IMR-90 (cell line): ENCODE measurements at regions not wholly inside any gene's neighbourhood (a gene's known extent, or its start where the extent isn't known, plus 50 kb on each side); places are given as distances from the start of the nearest gene placed in this dataset.
A peak's percentile ranks its signal among the peaks of the same experiment; 100 is the strongest.

ENCODE experiments used
- ATAC-seq: fragments of 200-7000 bp; cut with Tn5 transposase; 2 replicates; pipeline ENCODE4 v1.9.1; 2020; ENCODE audit warnings: low read depth, mild to moderate bottlenecking, moderate library complexity
- BruUV-seq: library from RNA; stranded (reverse); fragments of 400-500 nt; replicated peaks from 2 replicates; lab custom pipeline; 2021; lab: Mats Ljungman, UMichigan
- CTCF ChIA-PET: fragments of 300-600 bp; formaldehyde crosslinking; extraction: SDS; loops from one replicate; lab custom pipeline; 2021; ENCODE audit warnings: antibody characterized with exemption; lab: Yijun Ruan, JAX
- POLR2A ChIA-PET: fragments of 300-600 bp; sonication (Branson Sonifier 250); formaldehyde crosslinking; loops from one replicate; lab custom pipeline; 2022; ENCODE audit warnings: antibody characterized with exemption; ENCODE audit not compliant: unreplicated experiment; lab: Charles Lee
- DNase-seq: peaks from one replicate; pipeline ENCODE4 v3.0.0; 2013
- H2AFZ ChIP-seq: replicated peaks from 2 replicates; pipeline ENCODE3; 2013; ENCODE audit warnings: low read length, mild to moderate bottlenecking; ENCODE audit not compliant: poor library complexity
- H2AK5ac ChIP-seq: 2 replicates; pipeline ENCODE4 v1.6.1; 2013; ENCODE audit warnings: low read depth, low read length, inconsistent platforms
- H2AK9ac ChIP-seq: replicated peaks from 2 replicates; pipeline ENCODE3; 2013; ENCODE audit warnings: mild to moderate bottlenecking, low read depth, low read length, moderate library complexity; ENCODE audit not compliant: poor library complexity
- H2BK120ac ChIP-seq: 2 replicates; pipeline ENCODE4 v1.6.1; 2013; ENCODE audit warnings: low read depth, low read length, inconsistent platforms
- H2BK15ac ChIP-seq: 3 replicates; pipeline ENCODE4 v1.6.1; 2013; ENCODE audit warnings: low read depth, low read length, inconsistent platforms
- H2BK20ac ChIP-seq: 2 replicates; pipeline ENCODE4 v1.6.1; 2013; ENCODE audit warnings: low read depth, mild to moderate bottlenecking, inconsistent platforms, low read length, moderate library complexity
- H2BK5ac ChIP-seq: 2 replicates; pipeline ENCODE4 v1.6.1; 2013; ENCODE audit warnings: mild to moderate bottlenecking, low read depth, low read length, inconsistent platforms; ENCODE audit not compliant: poor library complexity, severe bottlenecking
- H3K14ac ChIP-seq: replicated peaks from 2 replicates; pipeline ENCODE4 v1.6.1; 2013; ENCODE audit warnings: low read depth, low read length, inconsistent platforms
- H3K18ac ChIP-seq: 2 replicates; pipeline ENCODE4 v1.6.1; 2013; ENCODE audit warnings: low read depth, low read length, control low read depth
- H3K23ac ChIP-seq: 2 replicates; pipeline ENCODE4 v1.6.1; 2013; ENCODE audit warnings: low read depth, low read length, inconsistent platforms
- H3K27ac ChIP-seq: 2 replicates; pipeline ENCODE4 v1.5.1; 2013; ENCODE audit warnings: mild to moderate bottlenecking, control low read depth, low read length; ENCODE audit not compliant: insufficient read depth
- H3K27me3 ChIP-seq: 2 replicates; pipeline ENCODE4 v1.6.1; 2013; ENCODE audit warnings: low read length; ENCODE audit not compliant: control insufficient read depth, insufficient read depth
- H3K36me3 ChIP-seq: 2 replicates; pipeline ENCODE4 v1.6.1; 2013; ENCODE audit warnings: low read length, mixed read lengths; ENCODE audit not compliant: control insufficient read depth, insufficient read depth
- H3K4ac ChIP-seq: 2 replicates; pipeline ENCODE4 v1.6.1; 2013; ENCODE audit warnings: low read depth, low read length, inconsistent platforms
- H3K4me1 ChIP-seq: 2 replicates; pipeline ENCODE4 v1.6.1; 2013; ENCODE audit warnings: low read length, mixed read lengths; ENCODE audit not compliant: control insufficient read depth, insufficient read depth
- H3K4me2 ChIP-seq: 2 replicates; pipeline ENCODE4 v1.6.1; 2013; ENCODE audit warnings: low read depth, mild to moderate bottlenecking, control low read depth, low read length, moderate library complexity
- H3K4me3 ChIP-seq: 2 replicates; pipeline ENCODE4 v1.5.1; 2013; ENCODE audit warnings: low read depth, mild to moderate bottlenecking, control low read depth, low read length, moderate library complexity; ENCODE audit not compliant: insufficient read depth
- H3K56ac ChIP-seq: 2 replicates; pipeline ENCODE4 v1.6.1; 2013; ENCODE audit warnings: low read length, inconsistent platforms; ENCODE audit not compliant: insufficient read depth; ENCODE audit errors: extremely low read depth
- H3K79me1 ChIP-seq, 2 experiments: 2 replicates each; pipeline ENCODE4 v1.6.1; 2013; ENCODE audit warnings: low read length in 2 of 2, inconsistent platforms in 1 of 2, low read depth in 1 of 2
- H3K9ac ChIP-seq: 2 replicates; pipeline ENCODE4 v1.6.1; 2013; ENCODE audit warnings: low read depth, low read length, control low read depth
- H3K9me1 ChIP-seq: 2 replicates; pipeline ENCODE4 v1.6.1; 2013; ENCODE audit warnings: low read length, inconsistent platforms; ENCODE audit not compliant: insufficient read depth
- H3K9me3 ChIP-seq: 2 replicates; pipeline ENCODE4 v1.6.1; 2013; ENCODE audit warnings: low read length; ENCODE audit not compliant: control insufficient read depth, insufficient read depth
- H4K20me1 ChIP-seq: 2 replicates; pipeline ENCODE4 v1.6.1; 2013; ENCODE audit warnings: low read length, inconsistent platforms; ENCODE audit not compliant: insufficient read depth
- H4K5ac ChIP-seq: 2 replicates; pipeline ENCODE4 v1.6.1; 2013; ENCODE audit warnings: mild to moderate bottlenecking, low read depth, low read length, control low read depth
- H4K8ac ChIP-seq, 2 experiments: 2 replicates each; pipeline ENCODE4 v1.6.1; 2013; ENCODE audit warnings: low read depth in 2 of 2, low read length in 2 of 2, control low read depth in 1 of 2, inconsistent platforms in 1 of 2
- H4K91ac ChIP-seq: 2 replicates; pipeline ENCODE4 v1.6.1; 2013; ENCODE audit warnings: low read depth, low read length, inconsistent platforms; ENCODE audit not compliant: insufficient read depth
- BHLHE40 ChIP-seq: fragments of 150-350 bp; IDR thresholded peaks from 2 replicates; pipeline ENCODE4 v1.6.1; 2016; ENCODE audit warnings: mild to moderate bottlenecking, low read depth, low read length
- CEBPB ChIP-seq: IDR thresholded peaks from 2 replicates; pipeline ENCODE4 v1.6.1; 2012; ENCODE audit warnings: low read depth, low read length, improper control_type of control experiment
- ELK1 ChIP-seq: fragments of 150-350 bp; IDR thresholded peaks from 2 replicates; pipeline ENCODE4 v1.6.1; 2016; ENCODE audit warnings: low read depth, mild to moderate bottlenecking, low read length, moderate library complexity, borderline replicate concordance
- FOS ChIP-seq: fragments of 150-350 bp; IDR thresholded peaks from 2 replicates; pipeline ENCODE4 v1.6.1; 2016; ENCODE audit warnings: low read depth, low read length
- MAZ ChIP-seq: IDR thresholded peaks from 2 replicates; pipeline ENCODE4 v1.6.1; 2012; ENCODE audit warnings: low read depth, mild to moderate bottlenecking, low read length, improper control_type of control experiment, moderate library complexity, borderline replicate concordance
- MXI1 ChIP-seq: IDR thresholded peaks from 2 replicates; pipeline ENCODE4 v1.6.1; 2012; ENCODE audit warnings: low read depth, mild to moderate bottlenecking, low read length, moderate library complexity, borderline replicate concordance
- NFE2L2 ChIP-seq: fragments of 150-350 bp; IDR thresholded peaks from 2 replicates; pipeline ENCODE4 v1.6.1; 2016; ENCODE audit warnings: low read depth, mild to moderate bottlenecking, low read length
- POLR2A ChIP-seq: IDR thresholded peaks from 2 replicates; pipeline ENCODE4 v1.6.1; 2012; ENCODE audit warnings: mild to moderate bottlenecking, low read depth, low read length
- RAD21 ChIP-seq: IDR thresholded peaks from 2 replicates; pipeline ENCODE4 v1.6.1; 2012; ENCODE audit warnings: low read length, improper control_type of control experiment
- RCOR1 ChIP-seq: IDR thresholded peaks from 2 replicates; pipeline ENCODE4 v1.6.1; 2012; ENCODE audit warnings: mild to moderate bottlenecking, low read length, improper control_type of control experiment; ENCODE audit not compliant: insufficient replicate concordance
- USF2 ChIP-seq: fragments of 150-350 bp; IDR thresholded peaks from 2 replicates; pipeline ENCODE4 v1.6.1; 2017; ENCODE audit warnings: mild to moderate bottlenecking, antibody characterized with exemption, low read length, low read depth
- WGBS, 2 experiments: methylation state at CpG; one replicate each; pipeline versions ENCODE4 v1.1.5 to v1.1.7; 2013; ENCODE audit warnings: missing lambda C conversion rate in 2 of 2; ENCODE audit not compliant: insufficient read length in 1 of 2; ENCODE audit errors: extremely low coverage in 2 of 2; 5-methylcytosine and 5-hydroxymethylcytosine counted together
- dilution Hi-C: fragments of 300-500 bp; cut with HindIII; formaldehyde crosslinking; loops from one replicate; pipeline ENCODE4 v1.14.3; 2018; ENCODE audit warnings: low sequenced_read_pairs; ENCODE audit not compliant: unreplicated experiment
- in situ Hi-C: fragments of 300-500 bp; cut with MboI; formaldehyde crosslinking; loops from 3 replicates; pipeline ENCODE4 v1.14.3; 2019; ENCODE audit warnings: low sequenced_read_pairs, inconsistent platforms, mixed read lengths
- intact Hi-C: fragments of 100-400 bp; cut with micrococcal nuclease; formaldehyde crosslinking; loops from 2 replicates; pipeline ENCODE4 v1.10.0; 2022
- TF ChIP-seq, protein P1 (sequence below): conservative IDR thresholded peaks from 2 replicates; pipeline ENCODE4 v1.5.1; 2012; ENCODE audit warnings: mild to moderate bottlenecking, low read depth, low read length, improper control_type of control experiment

DNA sequence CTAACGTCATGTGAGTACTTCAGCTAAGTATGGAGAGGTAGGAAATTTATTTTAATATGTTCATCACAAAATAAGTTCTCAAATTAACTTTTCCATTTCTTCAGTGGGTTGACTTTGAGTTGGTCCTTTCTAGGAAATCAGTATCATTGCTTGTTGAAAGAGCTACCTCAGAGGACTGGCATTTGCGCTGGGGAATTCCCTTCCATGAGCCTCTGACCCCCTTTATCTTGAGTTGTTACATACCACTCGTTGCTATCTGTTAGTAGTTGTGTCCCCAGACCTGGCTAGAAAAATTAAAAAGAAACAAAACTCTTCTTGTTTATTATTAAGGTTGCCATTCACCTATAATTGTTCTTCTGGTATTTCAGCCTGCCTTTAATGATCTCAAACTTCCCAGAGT is 96.8 kb upstream of the ROBO2 start:
- no TSS peak for BruUV-seq

More for the DNA sequence above, 96.8 kb upstream of the ROBO2 start:
- Histone ChIP-seq H2AK5ac (no peak overlapping the region), H4K8ac (no peak overlapping the region), H3K36me3 (no peaks in the 10 kb centered on the region), H2BK120ac (no peak overlapping the region), H2BK5ac (no peak overlapping the region), H3K27ac (no peak overlapping the region), H4K5ac (no peak overlapping the region), H3K56ac (no peak overlapping the region), H3K14ac (no peak overlapping the region), H3K18ac (no peak overlapping the region), H3K4me3 (no peak overlapping the region), H4K20me1 (no peaks in the 10 kb centered on the region), H3K9me1 (no peaks in the 10 kb centered on the region), H2BK15ac (no peak overlapping the region), H2AFZ (no peak overlapping the region), H3K9ac (no peak overlapping the region), H3K23ac (no peak overlapping the region), H2AK9ac (no peak overlapping the region), H3K4ac (no peak overlapping the region), H3K9me3 (no peaks in the 10 kb centered on the region; the same call in 1 of the 2 replicates), H3K4me2 (no peak overlapping the region), H3K27me3 (no peaks in the 10 kb centered on the region), H4K91ac (no peak overlapping the region), H3K4me1 (no peaks in the 10 kb centered on the region), H2BK20ac (no peak overlapping the region), H3K79me1 (no peaks in the 10 kb centered on the region)
- POLR2A ChIA-PET = no interaction called here
- in situ Hi-C loops (no loop called here), intact Hi-C loops (no loop called here), dilution Hi-C loops (no loop called here)
- CTCF ChIA-PET = interaction anchor here (0.6 kb wide), 1 partner anchor 9 kb away, joined by 3 read pairs; no protein-coding TSS in a partner anchor
- WGBS, 2 experiments = no CpG with 5 or more reads among the region's 3 CpGs
- peak; percentile 35; the same call in 1 of the 2 replicates for ATAC-seq
- peak; percentile 50 for DNase-seq
- TF ChIP-seq RAD21 (no peak), POLR2A (no peak), FOS (no peak), MXI1 (no peak), NFE2L2 (no peak), ELK1 (no peak), BHLHE40 (no peak), CEBPB (no peak), USF2 (no peak), MAZ (no peak), RCOR1 (no peak)
- TF ChIP-seq, protein P1, sequence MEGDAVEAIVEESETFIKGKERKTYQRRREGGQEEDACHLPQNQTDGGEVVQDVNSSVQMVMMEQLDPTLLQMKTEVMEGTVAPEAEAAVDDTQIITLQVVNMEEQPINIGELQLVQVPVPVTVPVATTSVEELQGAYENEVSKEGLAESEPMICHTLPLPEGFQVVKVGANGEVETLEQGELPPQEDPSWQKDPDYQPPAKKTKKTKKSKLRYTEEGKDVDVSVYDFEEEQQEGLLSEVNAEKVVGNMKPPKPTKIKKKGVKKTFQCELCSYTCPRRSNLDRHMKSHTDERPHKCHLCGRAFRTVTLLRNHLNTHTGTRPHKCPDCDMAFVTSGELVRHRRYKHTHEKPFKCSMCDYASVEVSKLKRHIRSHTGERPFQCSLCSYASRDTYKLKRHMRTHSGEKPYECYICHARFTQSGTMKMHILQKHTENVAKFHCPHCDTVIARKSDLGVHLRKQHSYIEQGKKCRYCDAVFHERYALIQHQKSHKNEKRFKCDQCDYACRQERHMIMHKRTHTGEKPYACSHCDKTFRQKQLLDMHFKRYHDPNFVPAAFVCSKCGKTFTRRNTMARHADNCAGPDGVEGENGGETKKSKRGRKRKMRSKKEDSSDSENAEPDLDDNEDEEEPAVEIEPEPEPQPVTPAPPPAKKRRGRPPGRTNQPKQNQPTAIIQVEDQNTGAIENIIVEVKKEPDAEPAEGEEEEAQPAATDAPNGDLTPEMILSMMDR = no peak
